Transverse colon (tissue), 3 donors: ENCODE measurements at regions not wholly inside any gene's neighbourhood (a gene's known extent, or its start where the extent isn't known, plus 50 kb on each side); places are given as distances from the start of the nearest gene placed in this dataset.

Source experiments
- EP300 ChIP-seq: sonication (generic); formaldehyde crosslinking; IDR thresholded peaks from one replicate; pipeline ENCODE4 v1.6.1; 2017; ENCODE audit warnings: antibody characterized with exemption, low read depth
- TF ChIP-seq, protein P1 (sequence below), 5 experiments: fragments of 200-600 bp in 3 of 5; fragments of 450-650 bp in 2 of 5; sonication (generic) in 3 of 5; IDR thresholded peaks; 1 replicate in 2 of 5; 2 replicates in 3 of 5; pipeline ENCODE4 v1.5.1; 2016 to 2017; ENCODE audit warnings: antibody characterized with exemption in 5 of 5, inconsistent platforms in 3 of 5, mild to moderate bottlenecking in 2 of 5, moderate library complexity in 1 of 5

DNA sequence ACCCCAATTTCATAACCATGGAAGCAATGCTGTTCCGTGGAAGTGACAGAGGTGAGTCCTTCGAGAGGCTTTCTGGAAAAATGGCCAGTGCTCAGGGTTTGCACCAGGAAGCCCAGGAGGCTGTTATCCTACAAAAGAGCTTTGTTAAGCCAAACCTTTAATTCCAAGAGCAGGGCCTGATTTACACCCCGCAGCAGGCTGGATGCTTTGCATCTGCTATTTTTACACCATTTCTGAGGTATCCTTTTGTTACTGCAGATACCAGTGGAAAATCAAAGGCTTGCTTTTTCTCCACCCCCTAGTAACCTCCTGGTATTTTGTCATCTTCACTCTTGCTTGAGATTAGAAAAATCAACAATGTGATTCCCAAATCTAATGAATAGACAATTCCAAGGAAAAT, 380.6 kb downstream of the SOX11 start:
- TF ChIP-seq, protein P1, sequence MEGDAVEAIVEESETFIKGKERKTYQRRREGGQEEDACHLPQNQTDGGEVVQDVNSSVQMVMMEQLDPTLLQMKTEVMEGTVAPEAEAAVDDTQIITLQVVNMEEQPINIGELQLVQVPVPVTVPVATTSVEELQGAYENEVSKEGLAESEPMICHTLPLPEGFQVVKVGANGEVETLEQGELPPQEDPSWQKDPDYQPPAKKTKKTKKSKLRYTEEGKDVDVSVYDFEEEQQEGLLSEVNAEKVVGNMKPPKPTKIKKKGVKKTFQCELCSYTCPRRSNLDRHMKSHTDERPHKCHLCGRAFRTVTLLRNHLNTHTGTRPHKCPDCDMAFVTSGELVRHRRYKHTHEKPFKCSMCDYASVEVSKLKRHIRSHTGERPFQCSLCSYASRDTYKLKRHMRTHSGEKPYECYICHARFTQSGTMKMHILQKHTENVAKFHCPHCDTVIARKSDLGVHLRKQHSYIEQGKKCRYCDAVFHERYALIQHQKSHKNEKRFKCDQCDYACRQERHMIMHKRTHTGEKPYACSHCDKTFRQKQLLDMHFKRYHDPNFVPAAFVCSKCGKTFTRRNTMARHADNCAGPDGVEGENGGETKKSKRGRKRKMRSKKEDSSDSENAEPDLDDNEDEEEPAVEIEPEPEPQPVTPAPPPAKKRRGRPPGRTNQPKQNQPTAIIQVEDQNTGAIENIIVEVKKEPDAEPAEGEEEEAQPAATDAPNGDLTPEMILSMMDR (IDR thresholded peaks at IDR 0.05) = no peak
- no peak for TF ChIP-seq EP300
